ENCODE measurements at regions not wholly inside any gene's neighbourhood (a gene's known extent, or its start where the extent isn't known, plus 50 kb on each side); places are given as distances from the start of the nearest gene placed in this dataset.

GRCh38 chr2:37800176-37800858 lies 124.8 kb upstream of the RMDN2 start:
- H2BK15ac ChIP-seq (ENCODE audit: low read depth, low read length): no peak overlapping the region
- no peak overlapping the region for H3K56ac ChIP-seq (ENCODE audit: insufficient read length, low read depth, low read length)
- H4K20me1 ChIP-seq (ENCODE audit: control insufficient read depth, insufficient read depth, insufficient read length): no peaks in the 10 kb centered on the region
- H2AFZ ChIP-seq (ENCODE audit: low read length): no peak overlapping the region
- no peaks in the 10 kb centered on the region for H3K27me3 ChIP-seq (ENCODE audit: insufficient read depth, low read length)
- H3K18ac ChIP-seq (ENCODE audit: insufficient read length, low read depth, low read length): no peak overlapping the region
- no peak overlapping the region for H3K9ac ChIP-seq (ENCODE audit: extremely low read depth, insufficient read length, low read length)
- H4K8ac ChIP-seq (replicated peaks; ENCODE audit: insufficient read length, low read depth, low read length): no peak overlapping the region
- no peak overlapping the region for H2BK5ac ChIP-seq (ENCODE audit: insufficient read length, low read length)
- H4K91ac ChIP-seq (ENCODE audit: insufficient read length, low read depth, low read length): no peak overlapping the region
- H3K79me1 ChIP-seq (ENCODE audit: insufficient read depth, low read depth, low read length, poor library complexity, severe bottlenecking): no peaks in the 10 kb centered on the region
- H3K4me2 ChIP-seq (ENCODE audit: insufficient read depth, insufficient read length, low read length): no peak overlapping the region
- no peak overlapping the region for H3K14ac ChIP-seq (ENCODE audit: insufficient read depth, low read length)
- Mint-ChIP-seq H3K27ac (no peak overlapping the region; a peak in 1 of 7 replicates), H3K9me3 (peaks cover 0 to 2% of the 10 kb centered on the region in 2 experiments; a peak in 4 of 5 replicates), H3K4me1 (peaks cover 15 to 18% of the 10 kb centered on the region in 2 experiments), H3K36me3 (ENCODE audit: insufficient read depth in 1 of 3, low read depth in 3 of 3) (no peaks in the 10 kb centered on the region), H3K27me3 (ENCODE audit: low read depth) (no peaks in the 10 kb centered on the region), H3K4me3 (no peak overlapping the region)
- no peak overlapping the region for H4K5ac ChIP-seq (ENCODE audit: insufficient read length, low read depth, low read length)
- no peak overlapping the region for H2BK120ac ChIP-seq (ENCODE audit: low read depth, low read length, poor library complexity, severe bottlenecking)
- H2BK20ac ChIP-seq (ENCODE audit: low read depth, low read length, poor library complexity, severe bottlenecking): no peak overlapping the region
- H2AK5ac ChIP-seq (ENCODE audit: insufficient read length, low read length): no peak overlapping the region
- H2BK12ac ChIP-seq (ENCODE audit: insufficient read length, low read depth, low read length): no peak overlapping the region
- WGBS (ENCODE audit: extremely low coverage, insufficient read length, low lambda C conversion rate): no CpG with 5 or more reads among the region's 2 CpGs
- no peak overlapping the region for H3K23ac ChIP-seq (ENCODE audit: insufficient read length, low read depth, low read length)
- H3K4me1 ChIP-seq (ENCODE audit: insufficient read depth, low read length): peaks cover 2% of the 10 kb centered on the region; the same call in 1 of the 2 replicates
- TF ChIP-seq, protein P1, sequence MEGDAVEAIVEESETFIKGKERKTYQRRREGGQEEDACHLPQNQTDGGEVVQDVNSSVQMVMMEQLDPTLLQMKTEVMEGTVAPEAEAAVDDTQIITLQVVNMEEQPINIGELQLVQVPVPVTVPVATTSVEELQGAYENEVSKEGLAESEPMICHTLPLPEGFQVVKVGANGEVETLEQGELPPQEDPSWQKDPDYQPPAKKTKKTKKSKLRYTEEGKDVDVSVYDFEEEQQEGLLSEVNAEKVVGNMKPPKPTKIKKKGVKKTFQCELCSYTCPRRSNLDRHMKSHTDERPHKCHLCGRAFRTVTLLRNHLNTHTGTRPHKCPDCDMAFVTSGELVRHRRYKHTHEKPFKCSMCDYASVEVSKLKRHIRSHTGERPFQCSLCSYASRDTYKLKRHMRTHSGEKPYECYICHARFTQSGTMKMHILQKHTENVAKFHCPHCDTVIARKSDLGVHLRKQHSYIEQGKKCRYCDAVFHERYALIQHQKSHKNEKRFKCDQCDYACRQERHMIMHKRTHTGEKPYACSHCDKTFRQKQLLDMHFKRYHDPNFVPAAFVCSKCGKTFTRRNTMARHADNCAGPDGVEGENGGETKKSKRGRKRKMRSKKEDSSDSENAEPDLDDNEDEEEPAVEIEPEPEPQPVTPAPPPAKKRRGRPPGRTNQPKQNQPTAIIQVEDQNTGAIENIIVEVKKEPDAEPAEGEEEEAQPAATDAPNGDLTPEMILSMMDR (conservative IDR thresholded peaks at IDR 0.05): no peak
- H3K9me3 ChIP-seq (ENCODE audit: control insufficient read depth, low read depth, low read length): no peaks in the 10 kb centered on the region
- H3T11ph ChIP-seq (ENCODE audit: low read length): no peak overlapping the region
- DNase-seq: no peak
- no peaks in the 10 kb centered on the region for H3K79me2 ChIP-seq (ENCODE audit: insufficient read depth, low read length)
- H3K27ac ChIP-seq (ENCODE audit: insufficient read length, low read depth, low read length): no peak overlapping the region
- no peak overlapping the region for H3K4ac ChIP-seq (ENCODE audit: low read depth, low read length)
- no peaks in the 10 kb centered on the region for H3K23me2 ChIP-seq (ENCODE audit: insufficient read length, low read depth, low read length, poor library complexity, severe bottlenecking)
